K562 (cell line): ENCODE measurements at regions not wholly inside any gene's neighbourhood (a gene's known extent, or its start where the extent isn't known, plus 50 kb on each side); places are given as distances from the start of the nearest gene placed in this dataset.

ENCODE experiments used
- CHD4 ChIP-seq: fragments of 200-600 bp; sonication (generic); IDR thresholded peaks from 3 replicates; pipeline ENCODE4 v1.6.1; 2012; ENCODE audit warnings: low read depth, mild to moderate bottlenecking, mixed read lengths, low read length, inconsistent platforms; ENCODE audit not compliant: insufficient read depth, insufficient replicate concordance, poor library complexity, severe bottlenecking
- EP400 ChIP-seq: fragments of 450-650 bp; IDR thresholded peaks from 2 replicates; pipeline ENCODE4 v1.6.1; 2017; ENCODE audit warnings: antibody characterized with exemption, mild to moderate bottlenecking, moderate library complexity
- FOXA1 ChIP-seq: fragments of 450-650 bp; IDR thresholded peaks from 2 replicates; pipeline ENCODE4 v1.6.1; 2016; ENCODE audit warnings: mild to moderate bottlenecking, borderline replicate concordance
- LARP7 ChIP-seq: fragments of 450-650 bp; IDR thresholded peaks from 2 replicates; pipeline ENCODE4 v1.6.1; 2016
- MTA1 ChIP-seq: fragments of 450-650 bp; IDR thresholded peaks from 2 replicates; pipeline ENCODE4 v1.6.1; 2017; ENCODE audit warnings: borderline replicate concordance
- NR2C2 ChIP-seq, 2 experiments: fragments of 200-800 bp in 1 of 2; sonication (Bioruptor generic) in 1 of 2; sonication (generic) in 1 of 2; formaldehyde crosslinking in 1 of 2; IDR thresholded peaks; 2 replicates each; pipeline versions ENCODE4 v1.6.1 to v1.8.0; 2016 to 2022; ENCODE audit warnings: mild to moderate bottlenecking in 1 of 2, missing compliant biosample characterization in 1 of 2, missing genetic modification characterization in 1 of 2, missing genetic modification reagents in 1 of 2
- SIX5 ChIP-seq, 2 experiments: IDR thresholded peaks; 2 replicates each; pipeline ENCODE4 v1.6.1; 2011; ENCODE audit warnings: low read length in 2 of 2, borderline replicate concordance in 1 of 2, low read depth in 1 of 2, mild to moderate bottlenecking in 1 of 2, moderate library complexity in 1 of 2; ENCODE audit not compliant: insufficient read depth in 1 of 2
- TCF7 ChIP-seq: sonication (generic); IDR thresholded peaks from 2 replicates; pipeline ENCODE4 v1.6.1; 2016; ENCODE audit warnings: antibody characterized with exemption, borderline replicate concordance
- ZBTB1 ChIP-seq: sonication (generic); formaldehyde crosslinking; IDR thresholded peaks from 2 replicates; pipeline ENCODE4 v1.8.1; 2023; ENCODE audit warnings: missing genetic modification reagents, low read depth, mild to moderate bottlenecking, borderline replicate concordance
- TF ChIP-seq, protein P1 (sequence below), 2 experiments: fragments of 450-650 bp; formaldehyde crosslinking in 1 of 2; IDR thresholded peaks; 2 replicates each; pipeline versions ENCODE4 v1.4.0 to v1.6.1; 2014 to 2020; ENCODE audit warnings: mild to moderate bottlenecking in 2 of 2, borderline replicate concordance in 1 of 2, low read depth in 1 of 2
- TF ChIP-seq, protein P2 (sequence below): IDR thresholded peaks from 2 replicates; pipeline ENCODE4 v1.6.1; 2016; ENCODE audit warnings: missing genetic modification characterization, missing compliant biosample characterization
- TF ChIP-seq, protein P3 (sequence below): fragments of 200-400 bp; formaldehyde crosslinking; IDR thresholded peaks from 2 replicates; pipeline ENCODE4 v1.6.1; 2017; ENCODE audit warnings: mild to moderate bottlenecking, low read depth, low read length, moderate library complexity
- TF ChIP-seq, protein P4 (sequence below): IDR thresholded peaks from 2 replicates; pipeline ENCODE4 v1.6.1; 2011; ENCODE audit not compliant: insufficient read length; ENCODE audit errors: extremely low read depth

DNA sequence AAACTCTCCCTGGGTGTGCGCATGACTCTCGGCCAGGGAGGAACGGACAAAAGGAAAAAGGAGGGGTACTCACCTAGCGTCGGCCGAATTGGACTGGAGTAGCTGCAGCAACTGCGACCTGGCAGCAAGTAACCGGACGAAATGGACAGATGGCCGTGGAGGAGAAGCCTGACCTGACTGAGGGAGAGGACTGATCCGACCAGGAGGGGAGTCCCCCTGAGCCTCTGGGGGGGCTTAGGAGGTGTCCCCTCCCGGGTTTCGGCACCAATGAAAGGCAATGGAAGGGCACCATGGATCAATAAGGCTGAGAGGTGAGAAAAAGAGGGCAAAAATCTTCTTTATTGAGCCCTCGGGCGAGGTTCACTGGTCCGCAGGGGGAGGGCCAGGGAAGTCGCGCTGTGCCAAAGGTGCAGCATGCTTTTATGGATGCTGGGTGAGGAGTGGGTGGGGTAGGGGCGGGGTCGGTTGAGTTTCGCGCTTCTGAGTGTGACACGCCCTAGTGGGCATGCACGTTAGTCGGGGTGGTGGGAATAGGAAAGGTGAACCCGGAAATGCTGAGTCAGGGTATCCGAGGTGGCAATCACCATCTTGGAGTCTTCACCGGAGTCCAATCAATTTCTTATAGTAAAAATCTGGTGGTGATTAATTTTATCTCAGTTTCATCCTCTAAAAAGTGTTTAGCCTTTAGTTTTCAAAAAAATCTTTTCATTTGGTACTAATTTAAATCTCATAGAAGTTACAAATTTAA lies 638.5 kb upstream of the DPP6 start (continued):
- no peak for TF ChIP-seq ZBTB1 (CRISPR knock-in tag)
- peak; percentile 94 for TF ChIP-seq EP400
- TF ChIP-seq, protein P1, sequence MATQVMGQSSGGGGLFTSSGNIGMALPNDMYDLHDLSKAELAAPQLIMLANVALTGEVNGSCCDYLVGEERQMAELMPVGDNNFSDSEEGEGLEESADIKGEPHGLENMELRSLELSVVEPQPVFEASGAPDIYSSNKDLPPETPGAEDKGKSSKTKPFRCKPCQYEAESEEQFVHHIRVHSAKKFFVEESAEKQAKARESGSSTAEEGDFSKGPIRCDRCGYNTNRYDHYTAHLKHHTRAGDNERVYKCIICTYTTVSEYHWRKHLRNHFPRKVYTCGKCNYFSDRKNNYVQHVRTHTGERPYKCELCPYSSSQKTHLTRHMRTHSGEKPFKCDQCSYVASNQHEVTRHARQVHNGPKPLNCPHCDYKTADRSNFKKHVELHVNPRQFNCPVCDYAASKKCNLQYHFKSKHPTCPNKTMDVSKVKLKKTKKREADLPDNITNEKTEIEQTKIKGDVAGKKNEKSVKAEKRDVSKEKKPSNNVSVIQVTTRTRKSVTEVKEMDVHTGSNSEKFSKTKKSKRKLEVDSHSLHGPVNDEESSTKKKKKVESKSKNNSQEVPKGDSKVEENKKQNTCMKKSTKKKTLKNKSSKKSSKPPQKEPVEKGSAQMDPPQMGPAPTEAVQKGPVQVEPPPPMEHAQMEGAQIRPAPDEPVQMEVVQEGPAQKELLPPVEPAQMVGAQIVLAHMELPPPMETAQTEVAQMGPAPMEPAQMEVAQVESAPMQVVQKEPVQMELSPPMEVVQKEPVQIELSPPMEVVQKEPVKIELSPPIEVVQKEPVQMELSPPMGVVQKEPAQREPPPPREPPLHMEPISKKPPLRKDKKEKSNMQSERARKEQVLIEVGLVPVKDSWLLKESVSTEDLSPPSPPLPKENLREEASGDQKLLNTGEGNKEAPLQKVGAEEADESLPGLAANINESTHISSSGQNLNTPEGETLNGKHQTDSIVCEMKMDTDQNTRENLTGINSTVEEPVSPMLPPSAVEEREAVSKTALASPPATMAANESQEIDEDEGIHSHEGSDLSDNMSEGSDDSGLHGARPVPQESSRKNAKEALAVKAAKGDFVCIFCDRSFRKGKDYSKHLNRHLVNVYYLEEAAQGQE (IDR thresholded peaks at IDR 0.05; ENCODE audit: borderline replicate concordance), result no peak
- TF ChIP-seq, protein P1 (CRISPR knock-in tag; IDR thresholded peaks at IDR 0.05; ENCODE audit: low read depth), result no peak
- TF ChIP-seq NR2C2 (CRISPR knock-in tag; IDR thresholded peaks at IDR 0.05), result no peak
- peak; percentile 86 for TF ChIP-seq NR2C2 (tag; IDR thresholded peaks at IDR 0.05)
- peak; percentile 80; the same call in 1 of the 2 replicates for TF ChIP-seq TCF7
- TF ChIP-seq SIX5 (IDR thresholded peaks at IDR 0.05; ENCODE audit: borderline replicate concordance in 1 of 2, insufficient read depth in 1 of 2, low read depth in 1 of 2, low read length in 2 of 2), result no peak
- TF ChIP-seq, protein P2, sequence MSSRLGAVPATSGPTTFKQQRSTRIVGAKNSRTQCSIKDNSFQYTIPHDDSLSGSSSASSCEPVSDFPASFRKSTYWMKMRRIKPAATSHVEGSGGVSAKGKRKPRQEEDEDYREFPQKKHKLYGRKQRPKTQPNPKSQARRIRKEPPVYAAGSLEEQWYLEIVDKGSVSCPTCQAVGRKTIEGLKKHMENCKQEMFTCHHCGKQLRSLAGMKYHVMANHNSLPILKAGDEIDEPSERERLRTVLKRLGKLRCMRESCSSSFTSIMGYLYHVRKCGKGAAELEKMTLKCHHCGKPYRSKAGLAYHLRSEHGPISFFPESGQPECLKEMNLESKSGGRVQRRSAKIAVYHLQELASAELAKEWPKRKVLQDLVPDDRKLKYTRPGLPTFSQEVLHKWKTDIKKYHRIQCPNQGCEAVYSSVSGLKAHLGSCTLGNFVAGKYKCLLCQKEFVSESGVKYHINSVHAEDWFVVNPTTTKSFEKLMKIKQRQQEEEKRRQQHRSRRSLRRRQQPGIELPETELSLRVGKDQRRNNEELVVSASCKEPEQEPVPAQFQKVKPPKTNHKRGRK (tag), result no peak
- TF ChIP-seq, protein P3, sequence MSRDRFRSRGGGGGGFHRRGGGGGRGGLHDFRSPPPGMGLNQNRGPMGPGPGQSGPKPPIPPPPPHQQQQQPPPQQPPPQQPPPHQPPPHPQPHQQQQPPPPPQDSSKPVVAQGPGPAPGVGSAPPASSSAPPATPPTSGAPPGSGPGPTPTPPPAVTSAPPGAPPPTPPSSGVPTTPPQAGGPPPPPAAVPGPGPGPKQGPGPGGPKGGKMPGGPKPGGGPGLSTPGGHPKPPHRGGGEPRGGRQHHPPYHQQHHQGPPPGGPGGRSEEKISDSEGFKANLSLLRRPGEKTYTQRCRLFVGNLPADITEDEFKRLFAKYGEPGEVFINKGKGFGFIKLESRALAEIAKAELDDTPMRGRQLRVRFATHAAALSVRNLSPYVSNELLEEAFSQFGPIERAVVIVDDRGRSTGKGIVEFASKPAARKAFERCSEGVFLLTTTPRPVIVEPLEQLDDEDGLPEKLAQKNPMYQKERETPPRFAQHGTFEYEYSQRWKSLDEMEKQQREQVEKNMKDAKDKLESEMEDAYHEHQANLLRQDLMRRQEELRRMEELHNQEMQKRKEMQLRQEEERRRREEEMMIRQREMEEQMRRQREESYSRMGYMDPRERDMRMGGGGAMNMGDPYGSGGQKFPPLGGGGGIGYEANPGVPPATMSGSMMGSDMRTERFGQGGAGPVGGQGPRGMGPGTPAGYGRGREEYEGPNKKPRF, result no peak
- TF ChIP-seq, protein P4, sequence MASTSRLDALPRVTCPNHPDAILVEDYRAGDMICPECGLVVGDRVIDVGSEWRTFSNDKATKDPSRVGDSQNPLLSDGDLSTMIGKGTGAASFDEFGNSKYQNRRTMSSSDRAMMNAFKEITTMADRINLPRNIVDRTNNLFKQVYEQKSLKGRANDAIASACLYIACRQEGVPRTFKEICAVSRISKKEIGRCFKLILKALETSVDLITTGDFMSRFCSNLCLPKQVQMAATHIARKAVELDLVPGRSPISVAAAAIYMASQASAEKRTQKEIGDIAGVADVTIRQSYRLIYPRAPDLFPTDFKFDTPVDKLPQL, result peak; percentile 74
- TF ChIP-seq CHD4, result no peak
- no peak for TF ChIP-seq LARP7
- TF ChIP-seq MTA1, result no peak
- no peak for TF ChIP-seq FOXA1
